ENCODE measurements at regions not wholly inside any gene's neighbourhood (a gene's known extent, or its start where the extent isn't known, plus 50 kb on each side); places are given as distances from the start of the nearest gene placed in this dataset.

DNA sequence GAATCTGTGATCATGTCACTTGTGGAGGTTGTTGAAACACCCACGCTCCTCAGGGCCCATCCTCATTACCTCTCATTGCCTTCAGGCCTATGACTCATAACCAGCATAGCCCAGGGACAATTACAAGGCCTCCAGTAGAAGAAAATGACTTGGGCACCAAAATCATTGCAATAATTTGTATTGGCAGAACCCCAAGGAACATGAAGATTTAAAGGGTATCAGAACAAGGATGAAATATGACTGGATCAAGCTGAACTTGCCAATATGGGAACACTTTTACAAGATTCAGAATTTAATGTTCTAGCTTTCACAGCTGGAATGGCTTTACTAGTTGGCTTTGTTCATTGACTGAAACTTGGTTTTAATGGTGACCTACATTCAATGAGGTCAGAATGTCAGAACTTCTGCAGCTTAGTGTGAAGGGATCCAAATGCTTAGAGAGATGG lies 156.4 kb downstream of the COPS8 start:
- Histone ChIP-seq H3K4me3 (no peak overlapping the region), H3K27ac (no peak overlapping the region)
- no peak for DNase-seq (ENCODE audit: low spot score)
- TF ChIP-seq, protein P1, sequence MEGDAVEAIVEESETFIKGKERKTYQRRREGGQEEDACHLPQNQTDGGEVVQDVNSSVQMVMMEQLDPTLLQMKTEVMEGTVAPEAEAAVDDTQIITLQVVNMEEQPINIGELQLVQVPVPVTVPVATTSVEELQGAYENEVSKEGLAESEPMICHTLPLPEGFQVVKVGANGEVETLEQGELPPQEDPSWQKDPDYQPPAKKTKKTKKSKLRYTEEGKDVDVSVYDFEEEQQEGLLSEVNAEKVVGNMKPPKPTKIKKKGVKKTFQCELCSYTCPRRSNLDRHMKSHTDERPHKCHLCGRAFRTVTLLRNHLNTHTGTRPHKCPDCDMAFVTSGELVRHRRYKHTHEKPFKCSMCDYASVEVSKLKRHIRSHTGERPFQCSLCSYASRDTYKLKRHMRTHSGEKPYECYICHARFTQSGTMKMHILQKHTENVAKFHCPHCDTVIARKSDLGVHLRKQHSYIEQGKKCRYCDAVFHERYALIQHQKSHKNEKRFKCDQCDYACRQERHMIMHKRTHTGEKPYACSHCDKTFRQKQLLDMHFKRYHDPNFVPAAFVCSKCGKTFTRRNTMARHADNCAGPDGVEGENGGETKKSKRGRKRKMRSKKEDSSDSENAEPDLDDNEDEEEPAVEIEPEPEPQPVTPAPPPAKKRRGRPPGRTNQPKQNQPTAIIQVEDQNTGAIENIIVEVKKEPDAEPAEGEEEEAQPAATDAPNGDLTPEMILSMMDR (IDR thresholded peaks at IDR 0.05), result no peak

DNA sequence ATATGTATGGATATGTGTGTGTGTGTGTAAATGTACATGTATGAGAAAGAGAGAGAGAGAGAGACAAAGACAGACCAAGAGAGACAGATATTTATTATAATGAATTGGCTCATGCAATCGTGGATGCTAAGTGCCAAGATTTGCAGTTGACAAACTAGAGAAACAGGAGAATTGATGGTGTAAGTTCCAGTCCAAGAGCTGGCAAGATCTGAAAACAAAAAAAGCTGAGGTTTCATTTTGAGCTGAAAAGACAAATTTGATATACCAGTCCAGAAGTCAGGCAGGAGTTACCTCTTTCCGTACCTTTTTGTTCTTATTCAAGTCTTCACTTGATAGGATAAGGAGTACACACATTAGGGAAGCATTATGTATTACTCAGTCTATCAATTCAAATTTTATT lies 157.8 kb downstream of the COPS8 start:
- no peak overlapping the region for H3K4me3 ChIP-seq
- no peak overlapping the region for H3K27ac ChIP-seq
- TF ChIP-seq, protein P1 (IDR thresholded peaks at IDR 0.05), result no peak
- DNase-seq (ENCODE audit: low spot score), result no peak

DNA sequence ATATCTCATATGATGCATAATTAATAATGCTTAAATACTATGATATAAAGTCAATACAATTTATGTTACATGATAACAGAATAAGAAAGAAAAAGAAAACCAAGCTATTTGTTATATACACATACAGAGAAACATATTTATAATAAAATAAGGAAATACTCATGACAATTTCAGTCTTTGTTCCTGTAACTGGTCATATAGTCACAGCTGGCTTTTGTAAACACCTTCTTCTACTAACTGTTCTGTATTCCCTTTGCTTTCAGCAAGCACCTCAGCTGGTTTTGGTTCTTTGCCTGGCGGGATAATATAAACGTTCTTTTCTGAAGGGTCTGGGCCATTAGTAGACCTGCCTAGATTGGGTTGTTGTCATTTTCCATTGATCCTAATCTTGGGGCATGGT lies 158.5 kb downstream of the COPS8 start:
- TF ChIP-seq, protein P1 (IDR thresholded peaks at IDR 0.05), result no peak
- peak overlapping the region in 1 of 2 donors; percentile 52 for H3K27ac ChIP-seq

DNA sequence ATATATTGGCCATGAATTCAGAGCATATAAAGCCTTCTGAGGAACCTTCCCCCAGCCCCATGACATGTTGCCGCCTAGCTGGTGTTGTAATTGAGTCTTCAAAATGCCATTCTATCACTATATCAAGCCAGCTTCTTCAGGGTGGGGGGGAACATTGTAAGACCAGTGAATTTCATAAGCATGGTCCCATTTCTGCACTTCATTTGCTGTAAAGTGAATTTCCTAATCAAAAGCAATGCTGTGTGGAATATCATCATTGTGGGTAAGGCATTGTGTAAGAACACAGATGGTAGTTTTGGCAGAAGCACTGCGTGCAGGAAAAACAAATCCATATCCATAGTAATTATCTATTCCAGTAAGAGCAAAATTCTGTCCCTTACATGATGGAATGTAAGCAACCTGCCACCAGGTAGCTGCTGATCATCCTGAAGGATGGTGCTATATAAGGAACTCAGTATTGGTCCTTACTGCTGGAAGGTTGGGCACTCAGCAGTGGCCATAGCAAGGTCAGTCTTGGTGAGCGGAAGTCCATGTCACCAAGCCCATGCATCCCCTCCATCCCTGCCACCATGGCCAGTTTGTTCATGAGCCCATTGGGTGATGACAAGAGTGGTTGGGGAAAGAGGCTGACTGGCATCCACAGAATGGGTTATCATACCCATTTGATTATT lies 159.4 kb downstream of the COPS8 start:
- peak overlapping the region in 1 of 2 donors; percentile 52 for H3K27ac ChIP-seq
- no peak for DNase-seq (ENCODE audit: low spot score)
- H3K4me3 ChIP-seq, result no peak overlapping the region
- TF ChIP-seq, protein P1 (IDR thresholded peaks at IDR 0.05), result no peak

More for the DNA sequence above, 158.5 kb downstream of the COPS8 start:
- no peak for DNase-seq (ENCODE audit: low spot score)
- no peak overlapping the region for H3K4me3 ChIP-seq

DNA sequence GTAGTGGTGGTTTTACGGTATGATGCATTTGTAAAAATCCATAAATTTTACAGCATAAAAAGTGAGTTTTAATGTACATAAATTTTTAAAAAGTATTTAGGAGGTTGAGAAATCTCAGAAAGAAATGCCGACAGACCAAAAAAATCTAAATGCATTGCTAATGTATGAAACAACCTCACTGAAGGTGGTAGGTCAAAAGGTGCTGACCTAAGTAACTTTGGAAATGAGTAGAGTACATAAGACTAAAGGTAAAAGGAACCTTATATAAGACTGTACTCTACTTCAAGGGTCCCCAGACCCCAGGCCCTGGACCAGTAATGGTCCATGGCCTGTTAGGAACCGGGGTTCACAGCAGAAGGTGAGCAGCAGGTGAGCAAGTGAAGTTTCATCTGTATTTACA lies 163.4 kb downstream of the COL6A3 start:
- H3K4me3 ChIP-seq, result no peak overlapping the region
- no peak overlapping the region for H3K27ac ChIP-seq
- TF ChIP-seq, protein P1 (IDR thresholded peaks at IDR 0.05), result no peak
- DNase-seq (ENCODE audit: low spot score), result no peak

DNA sequence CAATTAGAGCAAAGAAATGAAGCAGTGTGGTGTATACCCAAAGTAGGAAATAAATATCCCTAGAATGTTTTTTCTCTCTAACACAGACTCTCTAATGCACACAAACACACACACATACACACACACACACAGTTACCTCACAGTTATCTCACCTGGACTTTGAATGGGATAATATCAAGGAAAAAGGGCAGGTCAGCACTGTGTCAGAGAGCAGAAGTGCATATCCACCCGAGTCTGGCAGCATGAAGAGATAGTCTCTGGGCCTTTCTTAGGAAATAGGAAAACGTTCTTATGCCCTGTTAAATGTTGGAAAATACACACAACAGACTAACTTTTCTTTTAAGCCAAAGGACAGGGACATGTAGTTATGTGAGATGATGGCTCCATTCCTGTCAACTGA lies 162.0 kb downstream of the COL6A3 start:
- TF ChIP-seq, protein P1 (IDR thresholded peaks at IDR 0.05), result no peak
- Histone ChIP-seq H3K27ac (no peak overlapping the region), H3K4me3 (no peak overlapping the region)
- DNase-seq (ENCODE audit: low spot score), result no peak

DNA sequence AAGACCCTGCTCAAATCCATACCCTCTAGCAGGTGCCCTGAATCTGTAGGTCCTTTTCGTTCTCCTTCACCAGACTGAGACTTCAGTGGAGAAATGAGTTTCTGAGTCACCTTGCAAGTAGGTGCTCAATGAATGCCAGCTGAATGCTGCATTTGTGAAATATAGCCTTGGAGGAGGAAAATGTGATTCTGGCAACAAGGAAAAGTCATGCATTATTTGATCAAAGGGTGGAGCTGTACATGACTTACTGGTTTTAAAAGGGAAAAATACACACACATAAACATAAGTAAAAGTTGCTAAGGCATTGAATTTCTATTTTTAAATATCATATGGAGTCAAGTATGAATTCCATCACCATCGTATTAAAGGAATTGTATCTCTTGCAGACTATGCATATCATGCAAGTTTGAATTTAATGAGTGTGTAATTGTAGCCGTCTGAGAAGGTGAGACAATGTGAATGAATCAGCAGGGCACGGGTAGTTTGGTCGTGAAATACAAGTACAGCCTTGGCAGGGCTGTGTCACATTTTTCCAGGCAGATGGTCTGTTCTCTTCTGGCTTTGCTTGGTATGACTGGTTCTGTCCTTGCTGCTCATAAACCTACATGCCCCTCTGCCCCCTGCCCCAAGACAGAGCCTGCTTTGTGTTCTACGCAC lies 160.8 kb downstream of the COL6A3 start:
- Histone ChIP-seq H3K4me3 (no peak overlapping the region), H3K27ac (no peak overlapping the region)
- TF ChIP-seq, protein P1 (IDR thresholded peaks at IDR 0.05), result no peak
- DNase-seq (ENCODE audit: low spot score), result no peak
